ENCODE measurements at regions not wholly inside any gene's neighbourhood (a gene's known extent, or its start where the extent isn't known, plus 50 kb on each side); places are given as distances from the start of the nearest gene placed in this dataset.

DNA sequence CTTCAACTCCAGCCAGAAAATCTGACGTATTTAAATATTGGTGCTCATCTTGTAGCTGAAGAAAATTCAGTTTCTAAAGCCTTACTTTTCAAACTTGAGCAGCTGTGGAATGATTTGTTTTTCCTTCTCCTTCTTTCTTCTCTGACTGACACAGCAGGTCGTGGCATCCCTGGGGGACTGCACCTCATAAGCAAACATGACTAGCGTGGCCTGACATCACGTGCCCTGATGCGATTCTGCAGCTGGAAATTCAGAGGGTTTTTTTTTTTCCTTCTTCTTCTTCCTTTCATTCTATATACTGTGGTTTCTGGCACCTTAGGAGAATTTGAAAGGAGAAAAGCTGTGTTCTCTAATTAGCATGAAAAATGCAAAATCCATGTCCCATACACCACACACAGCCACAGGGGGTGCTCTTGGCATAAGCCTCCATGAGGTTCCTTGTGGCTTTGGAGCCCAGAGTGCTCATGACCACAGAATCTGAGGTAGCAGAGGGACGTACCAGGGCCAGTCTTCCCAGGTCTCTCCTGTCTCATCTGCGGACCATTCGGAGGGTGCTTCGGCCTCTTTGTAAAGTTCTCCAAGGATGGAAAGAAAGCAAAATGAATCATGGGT lies 258.5 kb upstream of the CDH4 start:
- H3K4me3 ChIP-seq (ENCODE audit: control insufficient read depth, low read depth, low read length) = no peak overlapping the region
- peak; percentile 18 for DNase-seq (ENCODE audit: low read depth)
- TF ChIP-seq, protein P1, sequence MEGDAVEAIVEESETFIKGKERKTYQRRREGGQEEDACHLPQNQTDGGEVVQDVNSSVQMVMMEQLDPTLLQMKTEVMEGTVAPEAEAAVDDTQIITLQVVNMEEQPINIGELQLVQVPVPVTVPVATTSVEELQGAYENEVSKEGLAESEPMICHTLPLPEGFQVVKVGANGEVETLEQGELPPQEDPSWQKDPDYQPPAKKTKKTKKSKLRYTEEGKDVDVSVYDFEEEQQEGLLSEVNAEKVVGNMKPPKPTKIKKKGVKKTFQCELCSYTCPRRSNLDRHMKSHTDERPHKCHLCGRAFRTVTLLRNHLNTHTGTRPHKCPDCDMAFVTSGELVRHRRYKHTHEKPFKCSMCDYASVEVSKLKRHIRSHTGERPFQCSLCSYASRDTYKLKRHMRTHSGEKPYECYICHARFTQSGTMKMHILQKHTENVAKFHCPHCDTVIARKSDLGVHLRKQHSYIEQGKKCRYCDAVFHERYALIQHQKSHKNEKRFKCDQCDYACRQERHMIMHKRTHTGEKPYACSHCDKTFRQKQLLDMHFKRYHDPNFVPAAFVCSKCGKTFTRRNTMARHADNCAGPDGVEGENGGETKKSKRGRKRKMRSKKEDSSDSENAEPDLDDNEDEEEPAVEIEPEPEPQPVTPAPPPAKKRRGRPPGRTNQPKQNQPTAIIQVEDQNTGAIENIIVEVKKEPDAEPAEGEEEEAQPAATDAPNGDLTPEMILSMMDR (conservative IDR thresholded peaks at IDR 0.05; ENCODE audit: control insufficient read depth, insufficient read depth, low read depth, low read length) = peak; percentile 41

DNA sequence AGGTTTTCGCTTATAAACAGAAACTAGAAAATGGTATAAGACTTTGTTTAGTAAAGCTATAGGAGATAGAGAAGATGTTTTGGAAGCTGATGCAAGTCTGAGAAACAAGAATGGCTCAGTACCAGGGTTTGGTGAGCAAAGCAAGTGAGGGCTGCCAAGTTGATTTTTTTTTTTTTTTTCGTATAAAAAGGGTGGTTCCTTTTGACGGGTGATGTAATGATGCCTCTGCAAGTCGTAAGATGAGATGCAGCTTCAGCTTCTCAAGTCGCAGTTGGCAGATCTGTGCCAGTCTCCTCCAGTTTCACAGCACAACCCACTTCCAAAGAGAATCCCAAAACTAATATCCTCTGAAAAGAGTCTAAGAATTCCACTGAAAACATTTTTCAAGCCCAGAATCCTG lies 252.8 kb upstream of the CDH4 start:
- no peak overlapping the region for H3K4me3 ChIP-seq (ENCODE audit: control insufficient read depth, low read depth, low read length)
- TF ChIP-seq, protein P1 (conservative IDR thresholded peaks at IDR 0.05; ENCODE audit: control insufficient read depth, insufficient read depth, low read depth, low read length) = no peak
- peak; percentile 30 for DNase-seq (ENCODE audit: low read depth)

DNA sequence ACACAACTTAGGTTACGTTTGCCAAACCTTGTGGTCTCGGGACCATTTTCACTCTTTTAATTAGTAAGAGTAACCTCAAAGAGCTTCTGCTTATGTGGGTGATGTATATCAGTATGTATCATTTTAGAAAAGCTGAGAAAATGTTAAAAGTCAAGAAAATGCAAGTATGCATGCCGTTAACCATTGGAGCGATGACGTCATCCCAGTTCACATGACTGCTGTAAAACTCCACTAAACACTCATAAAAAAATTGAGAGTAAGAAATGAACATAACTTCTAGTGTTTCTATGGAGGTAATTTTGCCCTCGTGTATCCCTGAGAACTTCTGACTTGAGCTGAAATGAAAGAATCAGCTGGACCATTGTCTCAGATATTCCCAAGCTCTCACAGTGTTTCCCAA lies 250.0 kb upstream of the CDH4 start:
- TF ChIP-seq, protein P1 (conservative IDR thresholded peaks at IDR 0.05; ENCODE audit: control insufficient read depth, insufficient read depth, low read depth, low read length) = no peak
- H3K4me3 ChIP-seq (ENCODE audit: control insufficient read depth, low read depth, low read length) = no peak overlapping the region

DNA sequence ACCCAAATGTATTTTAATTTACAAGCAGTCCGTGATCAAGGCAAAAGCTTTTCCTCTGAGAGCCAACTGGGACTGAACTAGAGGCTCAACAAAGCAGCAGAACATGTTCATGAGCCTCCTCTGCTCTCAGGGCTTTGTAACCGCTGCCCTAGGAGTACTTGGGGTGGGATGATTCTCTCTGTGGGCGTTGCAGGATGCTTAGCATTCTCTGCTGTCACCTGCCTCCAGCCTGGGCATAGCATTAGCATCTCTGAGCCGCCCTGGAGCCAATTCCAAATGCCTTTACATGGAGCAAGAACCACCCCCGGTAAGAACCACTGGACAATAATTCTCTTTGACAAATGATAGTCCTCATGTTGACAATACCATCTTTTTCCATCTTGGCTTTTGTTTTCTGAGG lies 237.6 kb upstream of the CDH4 start:
- H3K4me3 ChIP-seq (ENCODE audit: control insufficient read depth, low read depth, low read length) = no peak overlapping the region
- DNase-seq (ENCODE audit: low read depth) = no peak
- TF ChIP-seq, protein P1 (conservative IDR thresholded peaks at IDR 0.05; ENCODE audit: control insufficient read depth, insufficient read depth, low read depth, low read length) = no peak

More for the DNA sequence above, 250.0 kb upstream of the CDH4 start:
- no peak for DNase-seq (ENCODE audit: low read depth)

DNA sequence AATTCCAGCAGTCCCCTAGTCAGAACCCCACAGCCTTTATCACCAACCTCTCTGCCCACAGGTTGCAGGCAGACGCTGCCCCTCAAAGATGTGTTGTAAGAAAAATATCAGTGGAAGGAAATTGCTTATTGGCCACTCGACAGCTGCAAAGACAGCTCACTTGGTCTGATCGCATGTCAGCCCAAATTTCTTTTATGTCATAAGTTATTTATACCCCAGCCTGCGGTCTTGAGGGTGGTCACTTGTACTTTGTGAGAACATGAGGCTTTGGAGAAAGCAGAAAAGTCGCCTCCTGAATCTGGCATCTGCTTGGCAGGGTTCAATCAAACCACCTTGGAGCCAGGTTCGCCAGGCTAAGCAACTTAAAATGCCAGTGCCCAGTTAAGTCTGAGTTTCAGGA lies 236.5 kb upstream of the CDH4 start:
- no peak overlapping the region for H3K4me3 ChIP-seq (ENCODE audit: control insufficient read depth, low read depth, low read length)
- TF ChIP-seq, protein P1 (conservative IDR thresholded peaks at IDR 0.05; ENCODE audit: control insufficient read depth, insufficient read depth, low read depth, low read length) = no peak
- no peak for DNase-seq (ENCODE audit: low read depth)

DNA sequence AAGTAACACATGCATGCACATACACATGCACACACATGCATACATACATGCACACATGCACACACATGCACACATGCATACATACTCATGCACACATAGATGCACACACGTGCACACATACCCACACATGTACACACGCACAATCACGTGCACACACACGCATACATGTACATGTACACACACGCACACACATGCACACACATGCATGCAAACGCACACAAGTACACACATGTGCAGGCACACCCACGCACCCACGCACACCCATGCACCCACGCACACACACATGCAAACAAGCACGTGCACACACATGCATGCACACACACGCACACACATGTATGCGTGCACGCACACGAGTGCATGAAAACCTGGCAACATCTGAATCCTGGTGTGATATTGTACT lies 232.7 kb upstream of the CDH4 start:
- DNase-seq (ENCODE audit: low read depth) = no peak
- H3K4me3 ChIP-seq (ENCODE audit: control insufficient read depth, low read depth, low read length) = no peak overlapping the region
- TF ChIP-seq, protein P1 (conservative IDR thresholded peaks at IDR 0.05; ENCODE audit: control insufficient read depth, insufficient read depth, low read depth, low read length) = no peak

DNA sequence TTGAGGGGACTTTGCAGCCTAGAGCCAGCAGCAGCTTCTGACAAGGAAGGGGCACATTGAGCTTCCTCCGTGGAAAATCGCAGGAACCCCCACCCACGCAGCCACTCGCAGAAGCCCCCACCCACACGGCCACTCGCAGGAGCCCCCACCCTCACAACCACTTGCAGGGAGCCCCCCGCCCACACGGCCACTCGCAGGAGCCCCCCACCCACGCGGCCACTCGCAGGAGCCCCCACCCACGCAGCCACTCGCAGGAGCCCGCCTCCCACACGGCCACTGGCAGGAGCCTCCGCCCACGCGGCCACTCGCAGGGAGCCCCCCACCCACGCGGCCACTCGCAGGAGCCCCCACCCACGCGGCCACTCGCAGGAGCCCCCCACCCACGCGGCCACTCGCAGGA lies 228.4 kb upstream of the CDH4 start:
- DNase-seq (ENCODE audit: low read depth) = no peak
- H3K4me3 ChIP-seq (ENCODE audit: control insufficient read depth, low read depth, low read length) = no peak overlapping the region
- TF ChIP-seq, protein P1 (conservative IDR thresholded peaks at IDR 0.05; ENCODE audit: control insufficient read depth, insufficient read depth, low read depth, low read length) = no peak

Measured in fibroblast of mammary gland (primary cell).